Neural crest cell (in vitro differentiated cells): ENCODE measurements at regions not wholly inside any gene's neighbourhood (a gene's known extent, or its start where the extent isn't known, plus 50 kb on each side); places are given as distances from the start of the nearest gene placed in this dataset.
A peak's percentile ranks its signal among the peaks of the same experiment; 100 is the strongest.

Experiments
- DNase-seq: peaks from one replicate; pipeline ENCODE4 v3.0.0; 2021; ENCODE audit warnings: low read depth, mixed read lengths, low spot score
- H3K27ac Mint-ChIP-seq: one replicate; pipeline ENCODE4 v1.8.0; 2021; ENCODE audit warnings: mild to moderate bottlenecking, mixed read lengths; ENCODE audit not compliant: unreplicated experiment
- H3K27me3 Mint-ChIP-seq: 2 replicates; pipeline ENCODE4 v1.8.0; 2021; ENCODE audit warnings: low read depth, mild to moderate bottlenecking, mixed read lengths
- H3K36me3 Mint-ChIP-seq: 2 replicates; pipeline ENCODE4 v1.8.0; 2021; ENCODE audit warnings: low read depth, mild to moderate bottlenecking, mixed read lengths
- H3K4me1 Mint-ChIP-seq: 2 replicates; pipeline ENCODE4 v1.8.0; 2021; ENCODE audit warnings: mixed read lengths
- H3K4me3 Mint-ChIP-seq: one replicate; pipeline ENCODE4 v1.8.0; 2021; ENCODE audit warnings: mild to moderate bottlenecking, mixed read lengths
- H3K9me3 Mint-ChIP-seq: 2 replicates; pipeline ENCODE4 v1.8.0; 2021; ENCODE audit warnings: mixed read lengths
- TF ChIP-seq, protein P1 (sequence below): fragments of 200-600 bp; sonication (generic); conservative IDR thresholded peaks from 2 replicates; pipeline ENCODE4 v1.5.0; 2021; ENCODE audit warnings: antibody characterized with exemption, mild to moderate bottlenecking

DNA sequence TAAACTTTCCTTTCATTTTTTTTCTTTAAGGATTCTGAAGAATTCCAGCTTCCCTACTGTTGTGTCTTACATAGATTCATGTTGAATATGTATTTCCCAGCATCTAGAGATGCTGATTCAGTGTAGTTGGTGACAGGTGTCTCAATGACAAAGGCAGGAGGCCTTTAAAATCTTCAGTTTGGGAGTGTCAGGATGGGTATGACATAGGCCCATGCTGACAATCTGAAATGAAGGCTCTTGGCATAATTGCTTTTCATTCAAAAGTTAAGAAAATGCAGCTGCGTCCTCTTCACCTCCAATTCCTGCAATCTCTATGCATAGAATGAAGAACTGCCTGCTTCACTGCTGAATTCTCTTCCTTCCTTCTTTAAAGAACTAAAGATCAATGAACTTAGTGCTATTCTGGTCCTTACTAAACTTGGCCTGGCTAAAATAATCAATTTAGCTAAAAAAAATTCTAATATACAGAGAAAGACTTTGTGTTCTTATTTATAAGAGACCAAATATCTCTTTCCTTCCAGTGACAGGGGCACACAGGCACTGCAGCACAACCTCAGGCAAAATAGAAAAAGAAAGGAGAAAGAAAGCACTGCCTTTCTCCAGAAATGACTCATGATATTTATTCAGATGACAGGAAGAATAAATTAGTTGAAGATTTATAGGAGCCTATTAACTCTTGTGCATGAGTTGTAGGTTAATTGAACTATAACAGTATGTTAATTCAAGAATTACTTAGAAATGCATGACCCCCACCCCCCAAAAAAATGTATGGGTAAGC lies 152.6 kb upstream of the GBE1 start:
- Mint-ChIP-seq H3K4me1 (peaks cover 7% of the 10 kb centered on the region), H3K27me3 (no peaks in the 10 kb centered on the region), H3K9me3 (peaks cover 3% of the 10 kb centered on the region), H3K4me3 (no peak overlapping the region), H3K36me3 (no peaks in the 10 kb centered on the region), H3K27ac (peak overlapping the region; percentile 28)
- TF ChIP-seq, protein P1, sequence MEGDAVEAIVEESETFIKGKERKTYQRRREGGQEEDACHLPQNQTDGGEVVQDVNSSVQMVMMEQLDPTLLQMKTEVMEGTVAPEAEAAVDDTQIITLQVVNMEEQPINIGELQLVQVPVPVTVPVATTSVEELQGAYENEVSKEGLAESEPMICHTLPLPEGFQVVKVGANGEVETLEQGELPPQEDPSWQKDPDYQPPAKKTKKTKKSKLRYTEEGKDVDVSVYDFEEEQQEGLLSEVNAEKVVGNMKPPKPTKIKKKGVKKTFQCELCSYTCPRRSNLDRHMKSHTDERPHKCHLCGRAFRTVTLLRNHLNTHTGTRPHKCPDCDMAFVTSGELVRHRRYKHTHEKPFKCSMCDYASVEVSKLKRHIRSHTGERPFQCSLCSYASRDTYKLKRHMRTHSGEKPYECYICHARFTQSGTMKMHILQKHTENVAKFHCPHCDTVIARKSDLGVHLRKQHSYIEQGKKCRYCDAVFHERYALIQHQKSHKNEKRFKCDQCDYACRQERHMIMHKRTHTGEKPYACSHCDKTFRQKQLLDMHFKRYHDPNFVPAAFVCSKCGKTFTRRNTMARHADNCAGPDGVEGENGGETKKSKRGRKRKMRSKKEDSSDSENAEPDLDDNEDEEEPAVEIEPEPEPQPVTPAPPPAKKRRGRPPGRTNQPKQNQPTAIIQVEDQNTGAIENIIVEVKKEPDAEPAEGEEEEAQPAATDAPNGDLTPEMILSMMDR = no peak
- no peak for DNase-seq

DNA sequence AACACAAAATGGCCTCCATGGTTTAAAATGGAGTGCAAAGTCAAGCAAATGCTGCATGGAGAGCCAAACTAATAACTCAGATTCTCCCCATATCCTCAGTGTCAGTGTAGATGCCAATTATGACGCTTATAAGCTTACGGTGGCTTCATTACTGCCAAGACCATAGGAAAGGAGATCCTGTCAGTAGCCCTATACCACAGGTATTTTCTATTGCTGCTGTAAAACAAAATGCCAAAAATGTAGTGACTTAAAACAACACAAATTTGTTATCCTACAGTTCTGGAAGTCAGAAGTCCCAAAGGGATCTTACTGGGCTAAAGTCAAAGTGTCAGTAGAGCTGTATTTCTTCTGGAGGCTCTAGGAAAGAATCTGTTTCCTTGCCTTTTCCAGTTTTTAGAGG lies 149.8 kb upstream of the GBE1 start:
- Mint-ChIP-seq H3K9me3 (peaks cover 3% of the 10 kb centered on the region), H3K27me3 (no peaks in the 10 kb centered on the region), H3K4me3 (no peak overlapping the region), H3K36me3 (no peaks in the 10 kb centered on the region), H3K4me1 (peaks cover 7% of the 10 kb centered on the region), H3K27ac (no peak overlapping the region)
- TF ChIP-seq, protein P1 = no peak
- DNase-seq = no peak

DNA sequence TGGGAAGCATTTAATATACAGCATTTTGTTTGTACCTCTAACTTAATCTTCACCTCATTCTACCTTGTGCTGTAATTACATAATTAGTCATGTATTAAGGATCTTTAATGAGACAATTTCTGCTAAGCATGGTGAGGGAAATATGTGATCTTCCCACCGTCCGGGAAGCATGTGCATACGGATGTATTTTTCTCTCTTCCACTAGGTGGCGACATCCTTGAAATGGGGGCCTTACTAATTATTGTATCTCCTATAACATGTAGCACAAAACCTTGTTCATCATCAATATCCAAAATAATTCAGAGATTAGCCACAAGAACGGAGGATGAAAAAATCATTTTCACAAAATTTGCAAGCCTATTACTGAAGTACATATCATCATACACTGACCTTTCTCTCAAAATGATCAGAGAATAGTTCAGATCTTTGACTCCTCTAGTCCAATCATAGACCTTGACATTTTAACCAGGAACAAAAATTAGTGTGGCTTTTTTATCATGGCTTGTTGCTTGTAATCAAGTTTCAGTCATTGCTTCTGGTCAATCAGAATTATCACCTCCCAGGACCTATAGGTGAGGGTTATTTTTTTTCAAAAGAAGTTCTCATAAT lies 148.9 kb upstream of the GBE1 start:
- Mint-ChIP-seq H3K4me1 (peaks cover 7% of the 10 kb centered on the region), H3K36me3 (no peaks in the 10 kb centered on the region), H3K27ac (no peak overlapping the region), H3K27me3 (no peaks in the 10 kb centered on the region), H3K4me3 (no peak overlapping the region), H3K9me3 (peaks cover 3% of the 10 kb centered on the region)
- peak; percentile 3 for DNase-seq
- TF ChIP-seq, protein P1 = peak; percentile 89

DNA sequence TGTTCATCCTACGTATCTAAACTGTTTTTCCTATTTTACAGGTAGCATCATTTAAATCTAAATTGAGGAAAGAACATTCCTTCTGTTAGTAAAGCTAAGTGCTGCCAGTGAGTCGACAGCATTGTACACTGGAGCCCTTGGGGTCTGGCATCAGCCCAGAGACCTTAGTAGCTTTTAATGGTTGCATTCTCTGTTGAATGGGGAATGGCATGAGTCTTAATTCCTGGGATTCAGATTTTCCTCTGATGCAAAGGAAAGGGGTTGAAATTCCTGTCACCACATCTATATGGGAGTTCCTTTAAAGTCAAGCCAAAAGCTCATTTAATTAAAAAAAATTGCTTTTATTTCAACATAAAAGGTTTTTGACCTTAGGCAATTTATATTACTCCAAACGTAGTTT lies 148.4 kb upstream of the GBE1 start:
- TF ChIP-seq, protein P1 = no peak
- Mint-ChIP-seq H3K36me3 (no peaks in the 10 kb centered on the region), H3K4me1 (peaks cover 7% of the 10 kb centered on the region), H3K27ac (no peak overlapping the region), H3K9me3 (peaks cover 5% of the 10 kb centered on the region), H3K27me3 (no peaks in the 10 kb centered on the region), H3K4me3 (no peak overlapping the region)
- no peak for DNase-seq

DNA sequence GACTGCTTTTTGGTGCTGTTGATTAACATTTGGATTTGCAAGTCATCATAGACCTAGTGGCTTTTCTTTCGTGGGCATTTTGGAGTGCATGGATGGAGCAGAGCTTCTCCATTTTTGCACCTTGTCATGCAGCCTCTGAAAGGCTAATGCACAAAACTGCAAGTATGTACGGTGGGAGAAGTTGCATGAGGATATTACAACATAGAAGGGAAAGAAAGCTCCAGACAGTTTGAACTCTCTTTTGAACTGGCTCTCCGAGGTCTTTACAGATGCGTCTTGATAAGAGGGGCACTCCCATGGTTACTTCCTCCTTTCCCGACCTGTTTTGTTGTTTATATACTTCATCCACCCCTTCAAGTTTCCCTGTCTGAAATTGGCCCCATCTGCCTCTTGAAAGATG lies 147.1 kb upstream of the GBE1 start:
- no peaks in the 10 kb centered on the region for H3K4me1 Mint-ChIP-seq
- H3K4me3 Mint-ChIP-seq = no peak overlapping the region
- no peaks in the 10 kb centered on the region for H3K27me3 Mint-ChIP-seq
- peaks cover 6% of the 10 kb centered on the region for H3K9me3 Mint-ChIP-seq
- H3K36me3 Mint-ChIP-seq = no peaks in the 10 kb centered on the region
- H3K27ac Mint-ChIP-seq = no peak overlapping the region
- TF ChIP-seq, protein P1 = no peak
- no peak for DNase-seq
